OCI-LY1 (cell line): ENCODE measurements at regions not wholly inside any gene's neighbourhood (a gene's known extent, or its start where the extent isn't known, plus 50 kb on each side); places are given as distances from the start of the nearest gene placed in this dataset.

Experiments
- H2AFZ ChIP-seq: fragments of 200-600 bp; sonication (generic), shearing (Covaris generic); 2 replicates; pipeline ENCODE4 v1.6.0; 2014; ENCODE audit warnings: antibody characterized with exemption, mild to moderate bottlenecking, low read length
- H3F3A ChIP-seq: fragments of 200-600 bp; sonication (generic), shearing (Covaris generic); 2 replicates; pipeline ENCODE4 v1.6.0; 2014; ENCODE audit warnings: mild to moderate bottlenecking, antibody characterized with exemption, low read length, moderate library complexity; ENCODE audit not compliant: insufficient read depth
- H3K27ac ChIP-seq: fragments of 200-600 bp; sonication (generic); 2 replicates; pipeline ENCODE4 v1.5.1; 2014; ENCODE audit warnings: low read length, mixed run types, mild to moderate bottlenecking, low read depth; ENCODE audit not compliant: poor library complexity, severe bottlenecking
- H3K27me3 ChIP-seq: fragments of 200-600 bp; sonication (generic); 2 replicates; pipeline ENCODE4 v1.6.0; 2014; ENCODE audit warnings: antibody characterized with exemption, mild to moderate bottlenecking, low read length, moderate library complexity; ENCODE audit not compliant: insufficient read depth
- H3K36me3 ChIP-seq: fragments of 200-600 bp; sonication (generic); 2 replicates; pipeline ENCODE4 v1.6.1; 2014; ENCODE audit warnings: mild to moderate bottlenecking, antibody characterized with exemption, low read length, moderate library complexity, mixed read lengths; ENCODE audit not compliant: insufficient read depth
- H3K4me1 ChIP-seq: fragments of 200-600 bp; sonication (generic); 2 replicates; pipeline ENCODE4 v1.5.1; 2014; ENCODE audit warnings: mild to moderate bottlenecking, low read length, moderate library complexity; ENCODE audit not compliant: insufficient read depth, severe bottlenecking
- H3K4me2 ChIP-seq: fragments of 200-600 bp; sonication (generic), shearing (Covaris generic); 2 replicates; pipeline ENCODE4 v1.6.1; 2014; ENCODE audit warnings: low read length
- H3K4me3 ChIP-seq: fragments of 200-600 bp; sonication (generic); 2 replicates; pipeline ENCODE4 v1.5.1; 2014; ENCODE audit warnings: low read length, low read depth, mild to moderate bottlenecking, mixed read lengths; ENCODE audit not compliant: poor library complexity, severe bottlenecking
- H3K79me2 ChIP-seq: fragments of 200-600 bp; shearing (Covaris generic); 2 replicates; pipeline ENCODE4 v1.6.1; 2016; ENCODE audit warnings: mixed run types, low read length, mixed read lengths; ENCODE audit not compliant: insufficient read depth
- H3K9ac ChIP-seq: fragments of 200-600 bp; sonication (generic), shearing (Covaris generic); 2 replicates; pipeline ENCODE4 v1.6.1; 2014; ENCODE audit warnings: mild to moderate bottlenecking, low read length, mixed read lengths
- H3K9me2 ChIP-seq: fragments of 200-600 bp; sonication (generic), shearing (Covaris generic); 2 replicates; pipeline ENCODE4 v1.6.1; 2014; ENCODE audit warnings: low read depth, mild to moderate bottlenecking, low read length, mixed read lengths
- H3K9me3 ChIP-seq: fragments of 200-600 bp; shearing (Covaris generic); 2 replicates; pipeline ENCODE4 v1.6.1; 2014; ENCODE audit warnings: low read length, mixed read lengths
- H4K20me1 ChIP-seq: fragments of 200-600 bp; sonication (generic), shearing (Covaris generic); 2 replicates; pipeline ENCODE4 v1.6.0; 2016; ENCODE audit warnings: mild to moderate bottlenecking, low read length; ENCODE audit not compliant: insufficient read depth
- EZH2 ChIP-seq: fragments of 200-600 bp; sonication (generic), shearing (Covaris generic); IDR thresholded peaks from 2 replicates; pipeline ENCODE4 v1.8.0; 2017; ENCODE audit warnings: borderline replicate concordance, mixed run types, mild to moderate bottlenecking, antibody characterized with exemption, low read length, moderate library complexity, mixed read lengths
- TF ChIP-seq, protein P1 (sequence below): fragments of 200-600 bp; sonication (generic), shearing (Covaris generic); IDR thresholded peaks from 2 replicates; pipeline ENCODE4 v1.5.1; 2017; ENCODE audit warnings: mild to moderate bottlenecking, antibody characterized with exemption, low read length, moderate library complexity, mixed read lengths

DNA sequence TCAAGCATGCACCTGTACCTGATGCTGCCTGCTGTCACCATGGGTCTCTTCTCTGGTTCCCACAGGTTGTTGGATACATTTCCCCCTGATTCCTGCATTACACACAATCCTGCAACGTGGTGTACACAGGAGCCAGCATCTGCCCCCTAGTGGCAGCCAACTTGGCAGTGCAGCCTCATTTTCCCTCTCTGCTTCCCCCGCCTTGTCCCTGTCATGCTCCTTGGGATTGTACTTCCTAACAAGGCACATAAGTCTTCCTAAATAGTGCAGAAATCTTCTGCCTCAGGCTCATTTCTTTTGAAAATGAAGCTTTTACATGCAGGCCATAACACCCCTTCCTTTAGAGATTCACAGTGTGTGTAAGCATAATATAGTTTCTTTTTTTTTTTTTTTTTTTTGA is 387.5 kb downstream of the CCSER2 start:
- no peaks in the 10 kb centered on the region for H3K9me2 ChIP-seq
- no peak overlapping the region for H3K4me2 ChIP-seq
- no peak overlapping the region for H3K27ac ChIP-seq
- no peaks in the 10 kb centered on the region for H3K9me3 ChIP-seq
- H3K4me3 ChIP-seq, result no peak overlapping the region
- no peaks in the 10 kb centered on the region; the same call in 1 of the 2 replicates for H3K27me3 ChIP-seq
- TF ChIP-seq, protein P1, sequence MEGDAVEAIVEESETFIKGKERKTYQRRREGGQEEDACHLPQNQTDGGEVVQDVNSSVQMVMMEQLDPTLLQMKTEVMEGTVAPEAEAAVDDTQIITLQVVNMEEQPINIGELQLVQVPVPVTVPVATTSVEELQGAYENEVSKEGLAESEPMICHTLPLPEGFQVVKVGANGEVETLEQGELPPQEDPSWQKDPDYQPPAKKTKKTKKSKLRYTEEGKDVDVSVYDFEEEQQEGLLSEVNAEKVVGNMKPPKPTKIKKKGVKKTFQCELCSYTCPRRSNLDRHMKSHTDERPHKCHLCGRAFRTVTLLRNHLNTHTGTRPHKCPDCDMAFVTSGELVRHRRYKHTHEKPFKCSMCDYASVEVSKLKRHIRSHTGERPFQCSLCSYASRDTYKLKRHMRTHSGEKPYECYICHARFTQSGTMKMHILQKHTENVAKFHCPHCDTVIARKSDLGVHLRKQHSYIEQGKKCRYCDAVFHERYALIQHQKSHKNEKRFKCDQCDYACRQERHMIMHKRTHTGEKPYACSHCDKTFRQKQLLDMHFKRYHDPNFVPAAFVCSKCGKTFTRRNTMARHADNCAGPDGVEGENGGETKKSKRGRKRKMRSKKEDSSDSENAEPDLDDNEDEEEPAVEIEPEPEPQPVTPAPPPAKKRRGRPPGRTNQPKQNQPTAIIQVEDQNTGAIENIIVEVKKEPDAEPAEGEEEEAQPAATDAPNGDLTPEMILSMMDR, result peak; percentile 85
- no peak for TF ChIP-seq EZH2
- H2AFZ ChIP-seq, result no peak overlapping the region
- H3K79me2 ChIP-seq, result no peaks in the 10 kb centered on the region
- no peaks in the 10 kb centered on the region for H3F3A ChIP-seq
- H4K20me1 ChIP-seq, result no peaks in the 10 kb centered on the region
- no peak overlapping the region for H3K9ac ChIP-seq
- H3K4me1 ChIP-seq, result no peaks in the 10 kb centered on the region
- H3K36me3 ChIP-seq, result no peaks in the 10 kb centered on the region

DNA sequence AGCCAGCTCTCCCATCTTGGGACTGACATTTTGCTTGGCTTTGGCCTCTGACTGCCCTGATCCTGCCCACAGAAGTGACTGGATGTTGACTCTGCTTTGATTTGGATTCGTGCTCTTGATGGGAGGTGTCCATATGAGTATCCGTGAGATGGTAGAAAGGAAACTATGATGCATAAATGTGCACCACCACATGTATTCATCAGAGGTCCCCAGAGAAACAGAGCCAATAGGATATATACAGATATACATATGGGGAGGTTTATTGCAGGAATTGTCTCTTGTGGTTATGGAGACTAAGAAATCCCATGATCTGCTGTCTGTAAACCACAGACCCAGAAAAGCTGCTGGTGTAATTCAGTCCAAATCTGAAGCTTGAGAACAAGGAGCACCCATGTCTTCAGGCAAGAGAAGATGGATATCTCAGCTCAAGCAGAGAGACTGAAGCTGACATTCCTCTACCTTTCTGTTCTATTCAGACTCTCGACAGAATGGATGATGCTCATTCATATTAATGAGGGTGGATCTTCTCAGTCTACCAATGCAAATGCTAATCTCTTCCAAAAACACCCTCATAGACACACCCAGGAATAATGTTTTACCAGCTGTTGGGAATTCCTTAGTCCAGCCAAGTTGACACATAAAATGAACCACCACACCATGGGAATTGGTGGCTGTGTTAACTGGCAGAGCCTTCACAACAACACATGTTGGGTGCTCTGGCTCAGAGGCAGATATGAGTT is 390.7 kb downstream of the CCSER2 start:
- Histone ChIP-seq H3F3A (no peaks in the 10 kb centered on the region), H3K27ac (no peak overlapping the region), H3K36me3 (no peaks in the 10 kb centered on the region), H3K27me3 (no peaks in the 10 kb centered on the region; the same call in 1 of the 2 replicates), H3K4me2 (no peak overlapping the region), H4K20me1 (no peaks in the 10 kb centered on the region), H3K9ac (no peak overlapping the region), H3K4me3 (no peak overlapping the region), H2AFZ (no peak overlapping the region), H3K9me2 (no peaks in the 10 kb centered on the region), H3K79me2 (no peaks in the 10 kb centered on the region), H3K9me3 (no peaks in the 10 kb centered on the region), H3K4me1 (no peaks in the 10 kb centered on the region)
- TF ChIP-seq, protein P1, result no peak
- TF ChIP-seq EZH2, result no peak

DNA sequence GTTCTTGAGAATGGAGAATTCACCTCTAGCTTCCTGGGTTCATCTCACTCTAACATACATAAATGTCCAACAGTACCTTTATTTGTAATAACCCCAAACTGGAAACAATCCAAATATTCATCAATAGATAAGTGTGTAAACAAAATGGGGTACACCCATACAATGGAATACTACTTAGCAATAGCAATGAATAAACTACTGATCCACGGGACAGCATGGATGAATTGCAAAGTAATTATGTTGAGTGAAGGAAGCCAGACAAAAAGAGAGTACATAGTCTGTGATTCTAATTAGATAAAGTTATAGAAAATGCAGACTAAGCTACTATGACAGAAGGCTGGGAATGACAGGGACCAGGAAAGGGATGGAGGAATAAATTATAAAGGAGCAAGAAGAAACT is 391.3 kb downstream of the CCSER2 start:
- Histone ChIP-seq H3K4me1 (no peaks in the 10 kb centered on the region), H3K9ac (no peak overlapping the region), H3K9me3 (no peaks in the 10 kb centered on the region), H3K9me2 (no peaks in the 10 kb centered on the region), H3K27ac (no peak overlapping the region), H3K4me2 (no peak overlapping the region), H4K20me1 (no peaks in the 10 kb centered on the region), H3F3A (no peaks in the 10 kb centered on the region), H3K36me3 (no peaks in the 10 kb centered on the region), H2AFZ (no peak overlapping the region), H3K27me3 (no peaks in the 10 kb centered on the region), H3K4me3 (no peak overlapping the region), H3K79me2 (no peaks in the 10 kb centered on the region)
- TF ChIP-seq, protein P1, result no peak
- TF ChIP-seq EZH2, result no peak
